ENCODE measurements at regions not wholly inside any gene's neighbourhood (a gene's known extent, or its start where the extent isn't known, plus 50 kb on each side); places are given as distances from the start of the nearest gene placed in this dataset.
A peak's percentile ranks its signal among the peaks of the same experiment; 100 is the strongest.

- DNase-seq (peak; percentile 17), ATAC-seq (ENCODE audit: low read depth) (no peak)
- WGBS (ENCODE audit: insufficient coverage), result 14% methylated on average over 3 of the region's 14 CpGs
- H3K9ac ChIP-seq (ENCODE audit: low read length), result peak overlapping the region; percentile 46
- peaks cover 32% of the 10 kb centered on the region for H3K4me1 Mint-ChIP-seq
- H3K27me3 ChIP-seq (replicated peaks in 1 of 4; ENCODE audit: control extremely low read depth in 1 of 4, control insufficient read depth in 3 of 4, insufficient read depth in 4 of 4, low read length in 3 of 4), result peaks cover 0 to 11% (median 0%) of the 10 kb centered on the region in 4 experiments
- H3K9me3 ChIP-seq (ENCODE audit: control extremely low read depth in 1 of 3, control insufficient read depth in 2 of 3, insufficient read depth in 1 of 3, low read length in 2 of 3), result peaks cover 0 to 22% (median 0%) of the 10 kb centered on the region in 3 donors
- intact Hi-C loops (cut with micrococcal nuclease), result loop anchor here (10.0 kb wide), 1 partner anchor 102 kb away; the partner anchor contains the start of gene SPRY4
- H3K27ac Mint-ChIP-seq, result no peak overlapping the region
- no peaks in the 10 kb centered on the region for H3K36me3 ChIP-seq (replicated peaks in 1 of 2; ENCODE audit: control extremely low read depth in 1 of 2, control insufficient read depth in 1 of 2, extremely low read depth in 1 of 2, insufficient read depth in 2 of 2, low read length in 1 of 2)
- TF ChIP-seq EZH2 (IDR thresholded peaks at IDR 0.05; ENCODE audit: borderline replicate concordance, insufficient read depth, low read depth, low read length, poor library complexity, severe bottlenecking), result no peak
- TF ChIP-seq CTCF (IDR thresholded peaks at IDR 0.05), result no peak
- peak overlapping the region in 2 of 5 experiments; percentile 23 to 30 for H3K4me3 ChIP-seq (ENCODE audit: control extremely low read depth in 1 of 5, extremely low read depth in 1 of 5, insufficient read depth in 1 of 5, low read depth in 2 of 5, low read length in 4 of 5)
- H3K4me2 ChIP-seq (replicated peaks; ENCODE audit: low read depth, low read length, poor library complexity, severe bottlenecking), result peak overlapping the region; percentile 61
- ChIA-PET CTCF (no interaction called here), POLR2A (no interaction called here)
- H2AFZ ChIP-seq (ENCODE audit: insufficient read depth, low read depth, low read length, poor library complexity, severe bottlenecking), result peak overlapping the region; percentile 29
- no peaks in the 10 kb centered on the region for H4K20me1 ChIP-seq (ENCODE audit: control insufficient read depth, insufficient read depth, low read length, poor library complexity, severe bottlenecking)
- H3K4me1 ChIP-seq (ENCODE audit: control insufficient read depth in 2 of 2, insufficient read depth in 2 of 2, low read length in 2 of 2), result peaks cover 19 to 22% of the 10 kb centered on the region in 2 donors
- H3K79me2 ChIP-seq (ENCODE audit: control insufficient read depth, insufficient read depth, low read length), result no peaks in the 10 kb centered on the region
- peaks cover 23% of the 10 kb centered on the region for H3K27me3 Mint-ChIP-seq
- no peak overlapping the region for H3K27ac ChIP-seq (ENCODE audit: low read length in 2 of 2)
- H3K9me3 Mint-ChIP-seq (ENCODE audit: insufficient read depth), result no peaks in the 10 kb centered on the region
- H3K4me3 Mint-ChIP-seq, result peak overlapping the region; percentile 79
Observed at GRCh38 chr5:142222225-142222865, 102.5 kb downstream of the SPRY4 start.

- Histone ChIP-seq H3K9me3 (ENCODE audit: control extremely low read depth in 1 of 3, control insufficient read depth in 2 of 3, insufficient read depth in 1 of 3, low read length in 2 of 3) (peaks cover 0 to 23% (median 0%) of the 10 kb centered on the region in 3 donors), H3K27me3 (replicated peaks in 1 of 4; ENCODE audit: control extremely low read depth in 1 of 4, control insufficient read depth in 3 of 4, insufficient read depth in 4 of 4, low read length in 3 of 4) (peaks cover 0 to 18% (median 0%) of the 10 kb centered on the region in 4 experiments), H2AFZ (ENCODE audit: insufficient read depth, low read depth, low read length, poor library complexity, severe bottlenecking) (no peak overlapping the region), H3K4me3 (ENCODE audit: control extremely low read depth in 1 of 5, extremely low read depth in 1 of 5, insufficient read depth in 1 of 5, low read depth in 2 of 5, low read length in 4 of 5) (no peak overlapping the region), H3K4me1 (ENCODE audit: control insufficient read depth in 2 of 2, insufficient read depth in 2 of 2, low read length in 2 of 2) (peaks cover 19 to 22% of the 10 kb centered on the region in 2 donors), H3K9ac (ENCODE audit: low read length) (no peak overlapping the region), H3K4me2 (replicated peaks; ENCODE audit: low read depth, low read length, poor library complexity, severe bottlenecking) (no peak overlapping the region), H3K36me3 (replicated peaks in 1 of 2; ENCODE audit: control extremely low read depth in 1 of 2, control insufficient read depth in 1 of 2, extremely low read depth in 1 of 2, insufficient read depth in 2 of 2, low read length in 1 of 2) (no peaks in the 10 kb centered on the region), H3K79me2 (ENCODE audit: control insufficient read depth, insufficient read depth, low read length) (no peaks in the 10 kb centered on the region), H3K27ac (ENCODE audit: low read length in 2 of 2) (no peak overlapping the region), H4K20me1 (ENCODE audit: control insufficient read depth, insufficient read depth, low read length, poor library complexity, severe bottlenecking) (no peaks in the 10 kb centered on the region)
- 83% methylated on average over 9 of the region's 11 CpGs for WGBS (ENCODE audit: insufficient coverage)
- ChIA-PET POLR2A (no interaction called here), CTCF (no interaction called here)
- no peak overlapping the region for H3K27ac Mint-ChIP-seq
- peak overlapping the region; percentile 79 for H3K4me3 Mint-ChIP-seq
- no peaks in the 10 kb centered on the region for H3K9me3 Mint-ChIP-seq (ENCODE audit: insufficient read depth)
- peaks cover 24% of the 10 kb centered on the region for H3K27me3 Mint-ChIP-seq
- DNase-seq (no peak), ATAC-seq (ENCODE audit: low read depth) (no peak)
- H3K4me1 Mint-ChIP-seq, result peaks cover 32% of the 10 kb centered on the region
- no peak for TF ChIP-seq CTCF (IDR thresholded peaks at IDR 0.05)
- no peak for TF ChIP-seq EZH2 (IDR thresholded peaks at IDR 0.05; ENCODE audit: borderline replicate concordance, insufficient read depth, low read depth, low read length, poor library complexity, severe bottlenecking)
- intact Hi-C loops (cut with micrococcal nuclease), result loop anchor here (10.0 kb wide), 1 partner anchor 104 kb away; the partner anchor contains the start of gene SPRY4
Observed at GRCh38 chr5:142221091-142221860, 103.5 kb downstream of the SPRY4 start.

Data from B cell (primary cell).